SIG-M5 (cell line): ENCODE measurements at regions not wholly inside any gene's neighbourhood (a gene's known extent, or its start where the extent isn't known, plus 50 kb on each side); places are given as distances from the start of the nearest gene placed in this dataset.
"Not testable (repeated sequence)": the region's sequence is repeated elsewhere in the genome, so short reads cannot be mapped to it uniquely, and the experiment has no call there.

Experiments
- DNase-seq: peaks from one replicate; lab custom pipeline; 2025; lab: John Stamatoyannopoulos, UW

- no peak for DNase-seq
Observed at GRCh38 chr6:137623293-137623692, 129.1 kb upstream of the OLIG3 start.

GRCh38 chr6:137625100-137625661 is 131.0 kb upstream of the OLIG3 start:
- DNase-seq = no peak

DNA sequence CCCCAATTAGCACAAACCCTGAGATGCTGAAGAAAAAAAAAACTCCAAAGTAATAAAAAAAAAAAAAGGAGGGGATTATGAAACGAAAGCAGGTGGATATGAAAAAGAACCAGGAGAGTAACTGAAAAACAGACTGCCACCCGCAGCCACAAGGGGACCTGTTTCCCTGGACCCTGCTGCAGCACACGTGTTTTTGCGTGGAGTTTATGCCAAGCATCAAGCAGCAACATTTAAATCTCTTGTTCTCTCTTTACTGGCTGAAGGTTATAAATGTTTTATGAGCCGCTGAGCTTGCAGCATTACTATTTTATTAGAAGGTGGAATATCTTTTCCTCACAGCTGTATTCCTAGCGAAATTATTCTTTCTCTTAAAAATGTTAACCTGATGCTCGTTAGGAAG is 131.6 kb upstream of the OLIG3 start:
- DNase-seq = no peak

GRCh38 chr6:137630666-137631065 is 136.5 kb upstream of the OLIG3 start:
- DNase-seq = no peak

DNA sequence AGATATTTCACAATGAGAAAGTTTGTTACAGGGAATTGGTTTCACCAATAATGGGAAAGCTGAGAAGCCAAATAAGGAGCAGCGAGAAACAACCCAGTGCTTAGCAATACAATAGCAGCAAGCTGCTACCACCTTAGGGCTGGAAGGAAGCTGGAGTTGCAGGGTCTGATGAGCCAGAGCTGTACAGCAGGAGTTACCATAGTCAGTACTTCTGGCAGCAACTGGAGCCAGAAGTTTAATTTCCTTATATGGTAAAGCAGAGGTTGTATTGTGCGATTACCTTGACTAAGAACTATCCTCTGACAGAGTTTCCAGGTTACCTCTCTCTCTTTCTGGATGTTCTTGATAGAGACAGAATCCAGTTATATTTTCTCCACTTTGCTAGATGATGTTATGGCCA is 137.1 kb upstream of the OLIG3 start:
- no peak for DNase-seq

- not testable (repeated sequence) for DNase-seq
Observed at GRCh38 chr6:137634177-137634576, 140.0 kb upstream of the OLIG3 start.

DNA sequence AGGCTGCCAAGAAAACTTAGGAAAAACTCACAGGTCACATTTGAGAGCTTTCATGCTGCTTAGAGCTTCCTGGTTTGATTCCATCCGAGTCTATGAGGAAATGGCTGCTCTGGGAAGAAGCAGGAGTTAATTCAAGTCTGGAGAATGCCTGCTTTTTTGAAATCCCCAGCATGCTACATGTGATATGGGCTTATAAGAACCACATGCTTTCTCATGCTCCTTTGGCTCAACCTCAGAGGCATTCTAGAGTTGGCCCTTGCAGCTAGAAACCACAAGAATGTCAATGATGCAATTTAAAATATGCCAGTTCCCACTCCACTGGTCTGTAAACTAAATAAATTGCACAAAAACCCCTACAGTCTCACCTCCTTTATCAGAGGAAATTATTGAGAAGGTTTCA is 142.9 kb upstream of the OLIG3 start:
- peak; percentile 20 for DNase-seq

DNA sequence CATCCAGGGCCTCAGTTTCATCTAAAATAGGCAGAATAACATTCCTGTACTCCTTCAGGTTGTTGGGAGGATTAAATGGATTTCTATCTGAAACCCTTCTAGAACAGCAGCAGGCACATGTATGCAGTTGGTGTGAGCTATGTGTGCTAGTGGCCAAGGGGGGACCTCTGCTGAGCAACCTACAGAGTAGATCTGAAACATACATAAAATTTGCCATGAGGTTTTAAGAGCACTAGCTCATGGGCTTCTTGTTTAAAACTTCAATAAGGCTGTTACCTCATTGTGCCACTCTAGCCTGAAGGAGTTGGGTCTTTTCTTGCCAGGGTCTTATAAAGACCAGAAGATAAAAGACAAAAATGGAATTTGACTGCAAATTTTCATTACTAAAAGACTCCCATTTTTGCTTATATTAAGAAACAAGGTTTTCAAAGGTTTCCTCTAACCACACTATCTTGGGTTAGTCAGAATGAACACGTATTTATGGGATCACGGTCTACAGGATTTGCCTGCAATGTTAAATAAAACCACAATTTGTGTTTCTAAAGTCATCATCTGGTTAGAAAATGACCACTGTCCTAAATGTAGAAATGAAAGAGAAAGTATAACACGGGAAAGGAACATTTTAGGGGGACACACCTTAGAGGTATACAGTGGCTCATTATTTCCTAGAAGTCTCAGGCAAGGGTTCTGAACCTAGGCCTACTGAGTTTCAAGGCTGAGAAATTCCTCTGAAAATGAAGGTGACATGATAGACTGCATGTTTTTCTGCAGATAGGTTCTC is 144.9 kb upstream of the OLIG3 start:
- DNase-seq = no peak

DNA sequence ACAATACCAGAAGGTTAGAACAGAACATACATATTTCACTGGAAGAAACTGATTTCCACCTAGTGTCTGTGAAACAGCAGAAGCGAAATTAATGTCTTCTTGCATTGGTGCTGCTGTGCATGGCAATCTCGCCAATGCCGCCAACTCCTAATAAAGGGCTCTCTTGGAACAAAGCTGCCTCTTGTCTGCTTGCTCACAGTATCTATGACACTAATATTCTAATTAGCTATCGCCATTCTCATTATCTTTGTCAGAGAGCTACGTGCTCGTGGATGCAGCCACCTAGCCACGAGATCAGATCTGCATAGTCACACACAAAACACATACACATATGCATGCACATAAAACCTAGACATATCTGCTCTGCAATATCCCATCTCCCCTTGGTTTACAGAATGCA is 145.9 kb upstream of the OLIG3 start:
- no peak for DNase-seq

DNA sequence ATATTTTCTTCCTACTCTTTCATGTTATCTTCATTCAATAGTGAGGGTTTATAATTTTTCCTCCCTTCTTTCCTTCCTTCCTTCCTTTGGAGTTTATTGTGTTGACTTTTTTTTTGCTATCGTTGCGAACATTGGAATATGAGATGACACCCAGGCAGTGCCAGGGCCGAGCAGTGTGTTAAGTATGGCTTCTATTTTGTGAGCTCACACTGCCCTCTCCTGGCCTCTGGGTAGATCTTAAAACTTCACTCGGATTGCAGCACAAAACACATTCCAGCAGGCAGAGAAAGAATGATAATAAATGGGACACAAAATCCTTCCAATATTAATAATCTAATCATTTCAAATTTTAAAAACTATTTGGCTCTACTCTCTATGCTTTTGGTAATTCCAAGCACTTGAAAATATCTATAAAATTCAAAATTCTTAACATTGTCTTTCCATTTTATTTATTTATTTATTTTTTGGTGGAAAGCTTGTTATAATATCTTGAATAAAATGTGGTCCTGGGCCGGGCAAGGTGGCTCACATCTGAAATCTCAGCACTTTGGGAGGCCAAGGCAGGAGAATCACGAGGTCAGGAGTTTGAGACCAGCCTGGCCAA is 147.4 kb upstream of the OLIG3 start:
- DNase-seq = no peak

DNA sequence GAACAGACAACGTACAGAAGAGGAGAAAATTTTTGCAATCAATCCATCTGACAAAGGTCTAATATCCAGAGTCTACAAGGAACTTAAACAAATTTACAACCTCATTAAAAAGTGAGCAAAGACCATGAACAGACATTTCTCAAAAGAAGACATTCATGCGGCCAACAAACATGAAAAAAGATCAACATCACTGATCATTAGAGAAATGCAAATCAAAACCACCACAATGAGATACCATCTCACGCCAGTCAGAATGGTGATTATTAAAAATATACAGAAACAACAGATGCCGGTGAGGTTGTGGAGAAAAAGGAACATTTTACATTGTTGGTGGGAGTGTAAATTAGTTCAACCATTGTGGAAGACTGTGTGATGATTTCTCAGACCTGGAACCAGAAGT is 149.0 kb upstream of the OLIG3 start:
- not testable (repeated sequence) for DNase-seq

GRCh38 chr6:137643644-137644043 is 149.4 kb upstream of the OLIG3 start:
- DNase-seq = not testable (repeated sequence)

DNA sequence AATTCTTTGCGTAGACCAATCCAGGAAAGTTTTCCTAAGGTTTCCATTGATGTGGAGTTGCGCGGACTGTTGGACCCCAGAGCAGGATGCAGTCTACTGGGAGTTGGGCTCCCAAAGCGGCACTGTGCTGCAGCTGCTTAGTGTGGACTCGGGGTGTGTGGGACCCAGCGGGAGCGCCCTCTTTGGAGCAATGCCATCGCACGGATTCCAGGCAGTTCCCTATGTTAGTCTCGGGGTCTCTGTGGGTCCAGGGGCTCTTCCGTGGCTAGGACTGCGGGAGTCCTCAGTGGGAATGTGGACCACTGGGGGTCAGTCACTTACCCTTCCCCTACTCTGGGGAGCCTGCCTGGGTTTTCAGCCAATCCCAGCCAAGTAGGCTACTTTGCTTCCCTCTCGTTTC is 151.7 kb upstream of the OLIG3 start:
- DNase-seq = no peak

DNA sequence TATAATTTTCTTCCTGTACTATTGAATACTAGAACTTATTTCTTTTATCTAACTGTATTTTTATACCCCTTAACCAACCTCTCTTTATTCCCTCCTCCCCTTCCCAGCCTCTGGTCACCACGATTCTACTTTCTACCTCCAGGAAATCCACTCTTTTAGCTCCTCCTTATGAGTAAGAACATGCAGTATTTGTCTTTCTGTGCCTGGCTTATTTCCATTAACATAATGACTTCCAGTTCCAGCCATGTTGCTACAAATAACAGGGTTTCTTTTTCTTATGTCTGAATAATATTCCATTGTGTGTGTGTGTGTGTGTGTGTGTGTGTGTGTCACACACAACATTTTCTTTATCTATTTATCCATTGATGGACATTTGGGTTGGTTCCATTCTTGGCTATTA is 152.3 kb upstream of the OLIG3 start:
- no peak for DNase-seq

GRCh38 chr6:137647762-137648447 is 153.7 kb upstream of the OLIG3 start:
- DNase-seq = no peak

- no peak for DNase-seq
Observed at GRCh38 chr6:137650720-137651119, 156.5 kb upstream of the OLIG3 start.

DNA sequence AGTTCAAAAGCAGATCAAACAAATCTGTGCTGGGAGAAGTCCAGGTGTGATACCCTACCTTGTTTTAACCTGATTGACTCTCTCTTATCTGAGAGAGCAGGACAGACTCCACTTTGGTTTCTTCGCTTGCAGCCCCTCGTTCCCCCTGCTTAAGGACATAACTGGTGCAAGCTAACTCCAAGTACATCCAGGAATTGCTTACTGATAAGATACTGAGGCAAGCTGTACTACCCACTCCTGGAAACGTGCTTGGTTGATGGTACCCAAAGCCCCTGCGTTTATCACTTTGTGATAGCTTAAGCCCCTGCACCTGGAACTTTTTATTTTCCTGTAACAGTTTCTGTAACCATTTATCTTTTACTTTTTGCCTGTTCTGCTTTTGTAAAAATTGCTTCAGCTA is 157.0 kb upstream of the OLIG3 start:
- DNase-seq = no peak

DNA sequence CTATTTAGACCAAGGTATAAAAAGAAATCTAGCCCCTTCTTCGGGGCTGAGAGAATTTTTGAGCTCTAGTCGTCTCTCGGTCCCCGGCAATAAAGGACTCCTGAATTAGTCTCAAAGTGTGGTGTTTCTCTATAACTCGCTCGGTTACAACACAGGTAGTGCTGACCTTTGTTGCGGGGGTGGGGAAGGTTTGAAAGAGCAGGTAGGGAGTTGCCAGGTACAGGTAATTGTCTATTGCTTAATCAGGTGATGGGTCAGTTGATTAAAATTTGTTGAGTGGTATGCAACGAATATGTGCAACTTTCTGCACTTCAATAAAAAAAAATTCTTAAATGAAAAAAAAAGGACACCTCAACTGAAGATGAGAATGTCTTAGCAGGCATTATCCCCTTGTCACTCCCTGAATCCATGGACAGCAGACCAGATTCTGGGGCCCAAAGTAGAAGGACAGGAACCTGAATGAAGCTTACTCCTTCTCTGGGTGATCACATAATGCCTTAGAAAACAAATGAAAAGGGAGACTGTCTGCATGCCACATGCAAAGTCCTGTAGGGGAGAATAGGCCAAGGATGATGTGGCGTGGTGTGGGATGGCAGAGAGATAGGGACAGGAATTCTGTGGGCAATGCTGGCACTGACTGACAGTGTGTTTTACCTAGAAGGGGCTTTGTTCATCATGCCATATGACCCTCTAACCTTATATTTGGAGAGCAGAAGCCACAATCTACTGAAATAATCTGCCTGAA is 157.6 kb upstream of the OLIG3 start:
- DNase-seq = no peak

DNA sequence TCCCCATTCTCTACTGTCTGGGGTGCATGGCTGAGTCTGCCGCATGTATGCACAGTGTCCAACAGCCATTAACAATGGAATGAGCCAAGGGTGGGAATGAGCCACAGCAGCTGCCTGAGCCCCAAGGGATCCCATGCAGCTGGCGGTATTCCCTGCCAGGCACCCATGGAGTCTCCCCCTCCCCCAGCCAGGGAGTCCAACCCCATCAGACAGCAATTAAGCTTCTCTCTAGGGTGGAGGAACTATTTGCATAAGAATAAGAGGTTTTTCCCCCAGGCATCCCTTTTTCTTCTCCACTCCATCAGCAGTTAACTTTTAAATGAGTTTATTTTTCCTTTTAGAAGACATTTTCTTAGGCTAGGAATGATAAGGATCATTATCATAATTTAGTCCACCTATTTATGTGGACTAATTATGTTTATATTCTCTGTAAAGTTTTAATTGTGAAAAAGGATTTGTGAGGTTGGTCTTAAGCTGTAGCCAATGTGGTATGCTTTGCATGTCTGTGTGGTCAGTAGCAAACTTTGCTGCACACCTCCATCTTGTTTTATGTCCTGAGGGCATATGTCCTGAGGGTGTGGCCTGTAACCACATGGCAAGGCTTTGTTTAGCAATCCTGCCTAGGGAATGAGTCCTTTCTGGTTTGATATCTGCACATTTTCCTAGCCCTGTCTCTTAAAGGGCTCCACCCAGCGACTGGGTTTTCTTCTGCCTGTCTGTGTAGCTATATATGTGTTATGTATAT is 158.9 kb upstream of the OLIG3 start:
- DNase-seq = no peak

DNA sequence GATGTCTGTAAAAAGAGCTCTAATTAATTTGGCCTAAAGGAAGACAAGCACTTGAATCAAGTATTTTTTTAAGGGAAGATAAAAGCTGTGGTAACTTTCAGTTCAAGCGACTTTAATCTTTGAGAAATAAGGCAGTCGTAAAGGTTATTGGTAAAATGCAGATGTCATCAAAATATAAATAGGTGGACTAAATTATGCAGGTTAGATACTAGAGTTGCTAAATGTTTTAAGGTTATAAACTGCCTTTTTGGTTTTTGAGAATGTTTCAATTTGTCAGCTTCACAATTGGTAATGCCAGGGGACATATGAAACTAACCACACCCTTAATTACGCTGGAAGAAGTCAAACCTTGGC is 159.5 kb upstream of the OLIG3 start:
- no peak for DNase-seq

GRCh38 chr6:137654365-137654981 is 160.3 kb upstream of the OLIG3 start:
- no peak for DNase-seq
